Fibroblast of villous mesenchyme (primary cell): ENCODE measurements at regions not wholly inside any gene's neighbourhood (a gene's known extent, or its start where the extent isn't known, plus 50 kb on each side); places are given as distances from the start of the nearest gene placed in this dataset.

Source experiments
- DNase-seq: peaks from one replicate; pipeline ENCODE4 v3.0.0-alpha.2; 2010; ENCODE audit warnings: low read depth
- H3K4me3 ChIP-seq: 2 replicates; pipeline ENCODE4 v1.5.1; 2011; ENCODE audit warnings: low read depth, mild to moderate bottlenecking, low read length
- CTCF ChIP-seq: IDR thresholded peaks from 2 replicates; pipeline ENCODE4 v1.5.1; 2012; ENCODE audit warnings: low read depth, mild to moderate bottlenecking, low read length; ENCODE audit not compliant: insufficient read depth

- DNase-seq = no peak
- TF ChIP-seq CTCF = no peak
- no peak overlapping the region for H3K4me3 ChIP-seq
These were observed 959.1 kb upstream of the LCORL start for GRCh38 chr4:18980516-18981233.

GRCh38 chr4:18976884-18977283 is 955.3 kb upstream of the LCORL start:
- no peak for TF ChIP-seq CTCF
- H3K4me3 ChIP-seq = no peak overlapping the region
- DNase-seq = no peak

- TF ChIP-seq CTCF = no peak
- DNase-seq = no peak
- H3K4me3 ChIP-seq = no peak overlapping the region
These were observed 954.6 kb upstream of the LCORL start for GRCh38 chr4:18975916-18976808.

- no peak for TF ChIP-seq CTCF
- no peak overlapping the region for H3K4me3 ChIP-seq
- DNase-seq = no peak
These were observed 951.7 kb upstream of the LCORL start for GRCh38 chr4:18973296-18973695.

GRCh38 chr4:18961879-18962278 is 940.3 kb upstream of the LCORL start:
- no peak for TF ChIP-seq CTCF
- no peak for DNase-seq

GRCh38 chr4:18961266-18961665 is 939.7 kb upstream of the LCORL start:
- TF ChIP-seq CTCF = no peak
- H3K4me3 ChIP-seq = no peak overlapping the region
- DNase-seq = no peak

More at GRCh38 chr4:18961879-18962278, 940.3 kb upstream of the LCORL start:
- H3K4me3 ChIP-seq = no peak overlapping the region
